Activated CD4-positive, alpha-beta T cell treated with anti-CD3 and anti-CD28 coated beads, Interleukin-2, Interleukin-4, amounts not matched to agents 100 ng/mL and 50 ng/mL, durations not matched to agents 16 hours and 8 hours (primary cell): ENCODE measurements at regions not wholly inside any gene's neighbourhood (a gene's known extent, or its start where the extent isn't known, plus 50 kb on each side); places are given as distances from the start of the nearest gene placed in this dataset.
A peak's percentile ranks its signal among the peaks of the same experiment; 100 is the strongest.
"Not testable (repeated sequence)": the region's sequence is repeated elsewhere in the genome, so short reads cannot be mapped to it uniquely, and the experiment has no call there.

Source experiments
- DNase-seq: peaks from one replicate; pipeline ENCODE4 v3.0.0-alpha.2; 2020; ENCODE audit warnings: low spot score

- no peak for DNase-seq
Observed at GRCh38 chr11:38884145-38884865, 2286.3 kb upstream of the RAG2 start.

DNA sequence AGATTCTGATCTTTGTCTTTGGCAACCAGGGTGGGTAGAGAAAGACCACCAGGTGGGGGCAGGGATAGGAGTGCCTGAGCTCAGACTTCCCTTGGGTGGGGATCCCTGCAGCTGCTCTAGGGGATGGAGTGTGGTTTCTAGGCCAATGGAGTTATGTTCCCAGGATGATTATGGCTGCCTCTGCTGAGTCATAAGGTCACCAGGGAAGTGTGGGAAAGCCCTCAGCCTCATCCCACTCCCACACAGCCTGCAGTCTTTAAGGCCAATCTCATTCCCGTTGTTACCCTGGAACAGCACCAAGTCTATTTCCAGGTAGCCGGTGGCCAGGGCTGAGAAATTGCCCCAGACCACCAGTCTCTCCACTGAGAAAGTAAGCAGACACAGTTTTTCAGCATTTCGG is 2269.3 kb upstream of the RAG2 start:
- DNase-seq = no peak

GRCh38 chr11:38865922-38866321 is 2267.9 kb upstream of the RAG2 start:
- no peak for DNase-seq

DNA sequence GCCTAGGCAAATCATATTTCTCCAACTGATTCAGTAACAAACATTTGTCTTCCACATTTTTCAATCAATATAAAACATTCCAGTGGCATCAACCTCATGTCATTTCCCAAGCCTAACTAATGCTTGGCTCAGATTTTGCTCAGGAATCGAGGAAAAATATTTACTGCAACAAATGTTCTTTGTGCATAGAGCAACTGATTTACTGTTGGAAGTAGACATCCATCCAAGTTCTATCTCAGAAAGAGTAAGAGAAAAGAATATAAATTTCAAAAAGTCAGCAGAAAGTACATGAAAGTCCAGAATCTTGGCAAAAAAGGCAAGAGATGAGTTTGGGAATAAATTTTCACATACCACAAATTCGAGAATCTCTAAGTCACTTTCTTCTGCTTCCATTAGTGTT is 2245.0 kb upstream of the RAG2 start:
- DNase-seq = no peak

GRCh38 chr11:38839071-38839470 is 2241.0 kb upstream of the RAG2 start:
- no peak for DNase-seq

- DNase-seq = no peak
Observed at GRCh38 chr11:38835966-38836365, 2237.9 kb upstream of the RAG2 start.

GRCh38 chr11:38824573-38824972 is 2226.5 kb upstream of the RAG2 start:
- DNase-seq = no peak

- not testable (repeated sequence) for DNase-seq
Observed at GRCh38 chr11:38821786-38822185, 2223.8 kb upstream of the RAG2 start.

GRCh38 chr11:38819981-38820380 is 2221.9 kb upstream of the RAG2 start:
- no peak for DNase-seq

GRCh38 chr11:38818720-38819119 is 2220.7 kb upstream of the RAG2 start:
- DNase-seq = no peak

GRCh38 chr11:38814670-38815069 is 2216.6 kb upstream of the RAG2 start:
- DNase-seq = no peak

DNA sequence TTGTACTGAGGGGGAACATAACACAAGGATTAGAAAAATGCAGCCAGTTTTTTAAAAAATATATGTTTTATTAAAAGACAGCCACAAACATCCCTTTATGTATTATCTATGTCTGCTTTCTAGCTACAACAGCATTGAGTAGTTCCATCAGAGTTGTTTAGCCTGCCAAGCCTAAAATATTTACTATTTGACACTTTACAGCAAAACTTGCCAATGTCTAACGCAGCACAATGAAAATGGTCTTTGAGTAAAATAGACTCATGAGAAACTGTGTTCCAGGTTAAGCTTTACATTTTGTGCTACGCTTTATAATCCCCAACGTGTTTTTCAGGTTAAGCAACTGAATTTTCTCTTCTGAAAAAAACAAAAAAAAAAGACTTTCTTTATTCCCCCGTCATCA is 2211.5 kb upstream of the RAG2 start:
- DNase-seq = no peak

- no peak for DNase-seq
Observed at GRCh38 chr11:38796281-38796680, 2198.2 kb upstream of the RAG2 start.

DNA sequence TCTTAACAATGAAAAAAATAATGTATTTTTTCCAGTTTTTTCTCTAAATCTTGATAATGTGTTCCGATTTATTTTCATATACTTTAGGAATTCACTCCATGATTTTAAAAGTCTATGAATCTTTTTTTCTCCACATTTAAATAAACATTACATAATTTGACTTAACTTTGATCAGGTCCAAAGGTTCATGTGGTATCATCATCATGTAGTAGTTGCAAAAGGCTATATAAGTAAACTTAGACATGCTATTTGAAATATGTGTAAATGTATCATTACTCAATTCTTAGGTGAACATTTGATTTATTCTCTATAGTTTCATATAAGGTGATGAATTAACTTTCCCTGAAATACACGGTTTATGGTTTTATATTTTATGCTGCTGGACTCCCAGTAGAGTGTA is 2197.0 kb upstream of the RAG2 start:
- DNase-seq = no peak

DNA sequence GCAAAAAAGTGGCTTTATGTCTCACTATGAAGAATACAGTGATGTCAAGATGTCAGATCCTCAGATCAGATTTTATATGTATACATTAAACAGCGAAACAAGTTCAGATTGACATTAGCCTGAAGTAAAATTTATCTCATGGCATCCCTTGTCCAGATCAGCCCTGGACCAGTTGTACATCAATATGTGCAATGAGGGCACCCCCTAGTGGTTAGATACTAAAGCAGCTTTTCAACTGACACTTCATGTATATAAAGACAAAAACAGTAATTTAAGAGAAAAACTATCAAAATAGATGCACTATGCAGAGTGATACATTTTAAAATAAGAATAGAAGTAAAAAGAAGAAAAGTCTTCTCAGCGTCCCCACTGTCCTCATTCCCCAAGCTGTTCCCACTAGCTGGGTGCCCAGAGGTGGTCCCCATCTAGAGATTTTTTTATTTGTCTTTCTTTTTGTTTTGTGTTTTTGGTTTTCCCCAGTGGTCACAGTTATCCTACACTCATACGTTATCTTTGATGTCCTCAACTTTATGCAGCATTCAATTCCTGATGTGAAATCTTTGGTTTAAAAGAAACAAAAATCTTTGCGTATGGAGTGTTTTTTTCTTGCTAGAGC is 2193.4 kb upstream of the RAG2 start:
- peak; percentile 52 for DNase-seq

DNA sequence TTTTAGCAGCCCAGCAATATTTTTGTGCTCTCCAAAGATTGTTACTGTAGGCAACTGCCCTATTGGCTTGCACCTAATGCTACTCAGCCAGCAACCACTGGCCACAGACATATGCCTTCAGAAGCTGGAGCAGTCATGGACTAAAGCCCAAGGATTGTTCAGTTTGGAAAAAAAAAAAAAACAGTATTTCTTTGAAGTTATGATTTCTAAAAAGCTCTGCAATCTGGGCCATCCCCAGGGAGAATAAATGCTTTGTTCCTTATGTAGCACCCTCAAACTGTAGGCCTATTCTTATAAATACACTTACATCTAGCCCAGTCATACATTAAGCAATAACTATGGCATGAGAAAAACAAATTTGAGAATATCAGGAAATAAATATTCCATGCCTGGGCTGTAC is 2190.5 kb upstream of the RAG2 start:
- DNase-seq = no peak

DNA sequence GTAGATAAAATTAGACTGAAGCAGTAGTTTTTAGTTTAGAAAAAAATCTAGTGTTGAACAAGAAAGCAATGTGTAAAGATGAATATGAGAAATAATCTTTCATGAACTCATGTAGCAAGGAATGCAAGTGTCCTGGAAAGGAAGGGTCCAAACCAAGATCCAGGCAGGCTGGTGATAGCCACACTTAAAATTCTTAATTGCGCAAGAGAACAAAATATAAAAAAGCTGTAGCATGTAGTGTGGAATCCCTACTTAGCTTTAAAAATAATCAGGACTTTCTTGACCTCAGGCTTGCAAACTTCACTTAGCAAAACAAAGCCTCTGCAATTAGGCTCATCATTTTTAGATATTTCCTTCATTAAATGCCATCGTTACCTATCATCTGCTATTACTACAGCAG is 2186.1 kb upstream of the RAG2 start:
- DNase-seq = no peak

DNA sequence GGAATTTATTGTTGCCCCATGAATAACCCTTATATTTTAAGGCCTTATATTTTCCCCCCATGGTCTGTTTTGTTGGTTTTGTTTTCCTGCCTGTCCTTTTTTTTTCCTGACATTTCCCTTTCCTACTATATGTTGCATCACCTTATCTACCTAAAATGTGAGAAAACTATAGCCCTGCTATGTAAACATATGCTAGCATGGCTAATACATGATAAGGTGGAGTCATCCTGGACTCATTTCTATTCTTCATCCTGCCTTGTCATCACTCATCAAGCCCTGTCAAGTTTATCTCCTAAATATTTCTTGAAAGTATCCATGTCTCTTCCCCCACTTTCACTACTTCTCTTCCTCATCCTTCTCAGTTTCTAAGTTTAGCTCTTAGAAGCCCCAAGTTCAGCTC is 2168.8 kb upstream of the RAG2 start:
- DNase-seq = no peak

DNA sequence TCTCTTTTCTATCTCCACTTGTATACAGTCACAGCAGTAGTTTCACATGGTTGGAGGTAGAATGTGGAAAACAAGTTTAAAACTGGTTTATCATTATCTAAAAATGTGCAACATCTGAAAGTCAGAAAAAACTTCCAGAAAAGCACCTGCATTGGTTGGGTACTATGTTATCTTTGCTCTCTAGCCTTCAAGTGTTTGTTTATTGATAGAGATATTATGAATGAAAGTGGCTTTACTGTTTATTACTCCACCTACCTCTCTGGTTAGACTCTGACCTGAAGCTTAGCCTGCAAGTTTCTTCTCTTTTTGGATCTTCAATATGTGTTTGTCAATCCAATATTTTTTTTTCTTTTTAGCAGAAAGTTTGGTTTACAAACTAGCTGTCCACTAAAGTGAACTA is 2161.4 kb upstream of the RAG2 start:
- no peak for DNase-seq

DNA sequence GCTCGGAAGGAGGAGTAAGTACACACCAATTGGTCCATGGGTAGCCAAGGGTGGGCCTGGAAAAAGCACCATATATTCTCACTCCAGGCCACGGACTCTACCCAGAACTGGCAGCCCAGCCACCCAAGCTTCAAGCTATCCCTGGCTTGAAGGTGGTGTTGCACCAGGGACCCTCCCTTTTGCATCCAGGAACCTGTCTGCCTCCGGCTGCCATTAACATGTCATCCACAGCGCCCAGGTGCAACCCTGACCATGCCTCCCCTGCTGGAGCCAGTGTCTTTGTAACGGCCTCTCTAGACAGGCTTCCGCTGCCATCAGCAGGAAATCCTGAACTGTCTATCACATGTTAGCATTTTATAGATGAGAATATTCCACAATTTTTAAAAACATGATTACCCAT is 2158.5 kb upstream of the RAG2 start:
- no peak for DNase-seq

DNA sequence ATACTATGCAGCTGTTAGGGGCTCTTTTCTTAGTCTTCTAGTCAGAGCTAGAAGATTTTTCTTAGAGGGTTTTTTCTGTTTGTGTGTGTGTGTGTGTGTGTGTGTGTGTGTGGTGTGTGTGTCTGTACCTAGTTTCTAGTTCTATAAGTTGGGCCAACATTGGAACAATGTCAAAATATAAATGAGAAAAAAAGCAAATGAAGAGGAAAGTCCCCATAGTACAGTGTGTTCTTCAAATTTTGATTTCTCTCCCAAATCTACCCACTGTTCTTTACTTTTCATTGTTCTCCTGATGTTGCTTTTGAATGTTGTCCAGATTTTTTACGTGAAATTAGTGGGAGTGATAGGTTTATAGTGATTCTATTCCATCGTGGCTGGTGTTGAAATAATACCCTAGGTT is 2153.4 kb upstream of the RAG2 start:
- no peak for DNase-seq

GRCh38 chr11:38746516-38746915 is 2148.5 kb upstream of the RAG2 start:
- DNase-seq = not testable (repeated sequence)

DNA sequence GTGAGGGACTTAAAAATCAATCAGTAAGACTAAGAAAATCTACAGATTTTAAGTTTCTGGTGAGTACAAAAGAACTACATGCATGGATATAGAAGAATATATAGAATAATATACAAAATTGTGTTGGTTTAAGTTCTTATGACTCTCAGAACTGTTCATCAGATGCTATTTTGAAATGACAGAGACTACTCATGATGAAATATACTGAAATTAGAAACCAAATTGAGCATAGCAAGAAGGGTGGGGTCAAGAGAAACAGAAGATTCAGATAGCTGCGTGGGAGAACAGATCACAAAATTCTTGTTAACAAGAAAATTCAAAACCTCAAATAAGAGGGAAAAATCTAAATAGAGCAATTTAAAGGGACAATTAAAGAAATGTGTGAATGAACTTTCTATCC is 2125.3 kb upstream of the RAG2 start:
- no peak for DNase-seq
